ENCODE measurements at regions not wholly inside any gene's neighbourhood (a gene's known extent, or its start where the extent isn't known, plus 50 kb on each side); places are given as distances from the start of the nearest gene placed in this dataset.

- H3K4me1 Mint-ChIP-seq, result peaks cover 0 to 3% (median 1%) of the 10 kb centered on the region in 4 donors
- peaks cover 0 to 8% (median 3%) of the 10 kb centered on the region in 5 donors for H3K27me3 Mint-ChIP-seq
- no peak overlapping the region for H3K27ac Mint-ChIP-seq
- no peak for DNase-seq
- peaks cover 0 to 21% (median 10%) of the 10 kb centered on the region in 9 donors for H3K9me3 Mint-ChIP-seq
- no peak overlapping the region for H3K4me3 Mint-ChIP-seq
- H3K36me3 Mint-ChIP-seq, result peaks cover 0 to 11% (median 6%) of the 10 kb centered on the region in 3 donors
- ATAC-seq, result no peak
- POLR2A ChIA-PET, result no interaction called here
Observed at GRCh38 chr21:35422011-35422410, 372.9 kb upstream of the RUNX1 start.

- Mint-ChIP-seq H3K27me3 (peaks cover 0 to under 1% (median 0%) of the 10 kb centered on the region in 5 donors), H3K27ac (no peak overlapping the region), H3K4me1 (no peaks in the 10 kb centered on the region), H3K36me3 (peaks cover 0 to 11% (median 6%) of the 10 kb centered on the region in 3 donors), H3K9me3 (peaks cover 0 to 21% (median 10%) of the 10 kb centered on the region in 9 donors), H3K4me3 (no peak overlapping the region)
- POLR2A ChIA-PET, result interaction anchor here (0.6 kb wide), 1 partner anchor 1999 kb away, joined by 3 read pairs; no protein-coding TSS in a partner anchor
- no peak for ATAC-seq
- DNase-seq, result no peak
Observed at GRCh38 chr21:35421221-35421620, 372.1 kb upstream of the RUNX1 start.

- Mint-ChIP-seq H3K27me3 (no peaks in the 10 kb centered on the region), H3K4me1 (no peaks in the 10 kb centered on the region), H3K27ac (no peak overlapping the region), H3K36me3 (peaks cover 0 to 11% (median 6%) of the 10 kb centered on the region in 3 donors), H3K9me3 (peaks cover 0 to 21% (median 10%) of the 10 kb centered on the region in 9 donors), H3K4me3 (no peak overlapping the region)
- POLR2A ChIA-PET, result interaction anchor here (0.6 kb wide), 1 partner anchor 1998 kb away, joined by 3 read pairs; no protein-coding TSS in a partner anchor
- DNase-seq (no peak), ATAC-seq (no peak)
Observed at GRCh38 chr21:35420656-35421055, 371.6 kb upstream of the RUNX1 start.

- Mint-ChIP-seq H3K4me3 (no peak overlapping the region), H3K4me1 (no peaks in the 10 kb centered on the region), H3K9me3 (peaks cover 0 to 19% (median 10%) of the 10 kb centered on the region in 9 donors), H3K36me3 (peaks cover 0 to 11% (median 6%) of the 10 kb centered on the region in 3 donors), H3K27ac (no peak overlapping the region), H3K27me3 (peaks cover 0 to 4% (median 3%) of the 10 kb centered on the region in 5 donors)
- POLR2A ChIA-PET, result no interaction called here
- ATAC-seq (no peak), DNase-seq (no peak)
Observed at GRCh38 chr21:35417762-35418161, 368.7 kb upstream of the RUNX1 start.

- Mint-ChIP-seq H3K4me1 (no peaks in the 10 kb centered on the region), H3K4me3 (no peak overlapping the region), H3K27ac (no peak overlapping the region), H3K36me3 (peaks cover 0 to 11% (median 6%) of the 10 kb centered on the region in 3 donors), H3K27me3 (peaks cover 0 to 6% (median 4%) of the 10 kb centered on the region in 5 donors), H3K9me3 (peaks cover 0 to 11% (median 9%) of the 10 kb centered on the region in 9 donors)
- POLR2A ChIA-PET, result no interaction called here
- ATAC-seq, result no peak
- DNase-seq, result no peak
Observed at GRCh38 chr21:35416866-35417489, 367.9 kb upstream of the RUNX1 start.

GRCh38 chr21:35414507-35415139, 365.5 kb upstream of the RUNX1 start:
- no peaks in the 10 kb centered on the region for H3K36me3 Mint-ChIP-seq
- H3K27ac Mint-ChIP-seq, result no peak overlapping the region
- POLR2A ChIA-PET, result no interaction called here
- H3K4me3 Mint-ChIP-seq, result no peak overlapping the region
- no peaks in the 10 kb centered on the region for H3K9me3 Mint-ChIP-seq
- peaks cover 0 to 9% (median 7%) of the 10 kb centered on the region in 5 donors for H3K27me3 Mint-ChIP-seq
- H3K4me1 Mint-ChIP-seq, result no peaks in the 10 kb centered on the region
- DNase-seq (no peak), ATAC-seq (no peak)

- ATAC-seq (no peak), DNase-seq (no peak)
- Mint-ChIP-seq H3K27me3 (peaks cover 0 to 9% (median 7%) of the 10 kb centered on the region in 5 donors), H3K36me3 (no peaks in the 10 kb centered on the region), H3K4me1 (no peaks in the 10 kb centered on the region), H3K4me3 (no peak overlapping the region), H3K9me3 (no peaks in the 10 kb centered on the region), H3K27ac (no peak overlapping the region)
- POLR2A ChIA-PET, result no interaction called here
Observed at GRCh38 chr21:35414056-35414455, 365.0 kb upstream of the RUNX1 start.

- ATAC-seq (no peak), DNase-seq (no peak)
- POLR2A ChIA-PET, result no interaction called here
- Mint-ChIP-seq H3K4me1 (no peaks in the 10 kb centered on the region), H3K4me3 (no peak overlapping the region), H3K36me3 (no peaks in the 10 kb centered on the region), H3K27me3 (peaks cover 0 to 9% (median 7%) of the 10 kb centered on the region in 5 donors), H3K27ac (no peak overlapping the region), H3K9me3 (no peaks in the 10 kb centered on the region)
Observed at GRCh38 chr21:35412231-35412630, 363.1 kb upstream of the RUNX1 start.

- POLR2A ChIA-PET, result no interaction called here
- ATAC-seq (no peak), DNase-seq (no peak)
- Mint-ChIP-seq H3K36me3 (no peaks in the 10 kb centered on the region), H3K27ac (no peak overlapping the region), H3K4me3 (no peak overlapping the region), H3K9me3 (no peaks in the 10 kb centered on the region), H3K27me3 (peaks cover 0 to 9% (median 7%) of the 10 kb centered on the region in 5 donors), H3K4me1 (no peaks in the 10 kb centered on the region)
Observed at GRCh38 chr21:35411434-35411833, 362.3 kb upstream of the RUNX1 start.

GRCh38 chr21:35410656-35411055, 361.6 kb upstream of the RUNX1 start:
- Mint-ChIP-seq H3K27ac (no peak overlapping the region), H3K9me3 (no peaks in the 10 kb centered on the region), H3K4me1 (no peaks in the 10 kb centered on the region), H3K36me3 (no peaks in the 10 kb centered on the region), H3K27me3 (peaks cover 3 to 9% (median 7%) of the 10 kb centered on the region in 5 donors), H3K4me3 (no peak overlapping the region)
- POLR2A ChIA-PET, result no interaction called here
- no peak for DNase-seq
- ATAC-seq, result no peak

GRCh38 chr21:35410123-35410522, 361.0 kb upstream of the RUNX1 start:
- H3K27me3 Mint-ChIP-seq, result peaks cover 5 to 10% (median 8%) of the 10 kb centered on the region in 5 donors
- POLR2A ChIA-PET, result no interaction called here
- H3K4me3 Mint-ChIP-seq, result no peak overlapping the region
- H3K9me3 Mint-ChIP-seq, result no peaks in the 10 kb centered on the region
- no peaks in the 10 kb centered on the region for H3K4me1 Mint-ChIP-seq
- DNase-seq (no peak), ATAC-seq (no peak)
- no peaks in the 10 kb centered on the region for H3K36me3 Mint-ChIP-seq
- no peak overlapping the region for H3K27ac Mint-ChIP-seq

- ATAC-seq, result no peak
- no peak overlapping the region for H3K27ac Mint-ChIP-seq
- H3K9me3 Mint-ChIP-seq, result no peaks in the 10 kb centered on the region
Observed at GRCh38 chr21:35408401-35408800, 359.3 kb upstream of the RUNX1 start.

GRCh38 chr21:35406635-35407034, 357.5 kb upstream of the RUNX1 start:
- Mint-ChIP-seq H3K36me3 (no peaks in the 10 kb centered on the region), H3K4me3 (no peak overlapping the region), H3K4me1 (no peaks in the 10 kb centered on the region), H3K27me3 (peaks cover 3 to 13% (median 4%) of the 10 kb centered on the region in 5 donors), H3K9me3 (no peaks in the 10 kb centered on the region), H3K27ac (no peak overlapping the region)
- POLR2A ChIA-PET, result no interaction called here
- ATAC-seq (no peak), DNase-seq (no peak)

More at GRCh38 chr21:35408401-35408800, 359.3 kb upstream of the RUNX1 start:
- Mint-ChIP-seq H3K36me3 (no peaks in the 10 kb centered on the region), H3K4me3 (no peak overlapping the region), H3K27me3 (peaks cover 5 to 13% (median 8%) of the 10 kb centered on the region in 5 donors), H3K4me1 (no peaks in the 10 kb centered on the region)
- no peak for DNase-seq
- POLR2A ChIA-PET, result no interaction called here

Measured in naive thymus-derived CD8-positive, alpha-beta T cell (primary cell).